Activated CD4-positive, alpha-beta T cell treated with anti-CD3 and anti-CD28 coated beads, Interleukin-10, Interleukin-2, amounts not matched to agents 100 ng/mL and 50 ng/mL, durations not matched to agents 16 hours and 8 hours (primary cell): ENCODE measurements at regions not wholly inside any gene's neighbourhood (a gene's known extent, or its start where the extent isn't known, plus 50 kb on each side); places are given as distances from the start of the nearest gene placed in this dataset.

ENCODE experiments used
- DNase-seq: peaks from one replicate; pipeline ENCODE4 v3.0.0-alpha.2; 2020

- no peak for DNase-seq
Observed at GRCh38 chr2:6359964-6360363, 505.7 kb downstream of the CMPK2 start.

DNA sequence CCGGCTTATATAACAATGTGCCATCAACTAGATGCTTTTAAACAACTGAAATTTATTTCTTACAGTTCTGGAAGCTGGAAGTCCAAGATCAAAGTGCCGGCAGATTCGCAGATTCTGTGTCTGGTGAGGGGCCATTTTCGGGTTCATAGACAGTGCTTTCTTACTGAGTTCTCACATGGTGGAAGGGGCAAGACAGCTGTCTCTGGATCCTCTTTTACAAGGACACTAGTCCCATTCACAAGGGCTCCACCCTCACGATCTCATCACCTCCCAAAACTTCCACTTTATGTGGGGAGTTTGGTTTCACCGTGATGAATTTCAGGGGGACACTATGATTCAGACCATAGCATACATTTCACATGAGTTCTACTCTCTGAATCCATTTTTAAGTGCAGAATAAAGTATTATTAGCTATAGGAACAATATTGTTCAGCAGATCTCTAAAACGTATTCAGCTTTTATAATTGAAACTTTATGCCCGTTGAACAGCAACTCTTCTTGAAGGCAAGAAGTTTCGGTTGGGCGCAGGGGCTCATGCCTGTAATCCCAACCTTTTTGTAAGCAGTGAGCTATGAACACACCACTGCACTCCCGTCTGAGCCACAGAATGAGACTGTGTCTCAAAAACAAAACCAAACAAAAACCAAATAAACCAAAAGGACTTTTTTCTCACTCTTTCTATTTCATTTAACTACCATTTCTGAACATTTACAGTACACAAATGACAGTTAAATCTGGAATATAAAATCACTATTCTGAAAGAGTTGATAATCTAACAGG lies 502.8 kb downstream of the CMPK2 start:
- no peak for DNase-seq

GRCh38 chr2:6368281-6368680 lies 497.4 kb downstream of the CMPK2 start:
- no peak for DNase-seq

DNA sequence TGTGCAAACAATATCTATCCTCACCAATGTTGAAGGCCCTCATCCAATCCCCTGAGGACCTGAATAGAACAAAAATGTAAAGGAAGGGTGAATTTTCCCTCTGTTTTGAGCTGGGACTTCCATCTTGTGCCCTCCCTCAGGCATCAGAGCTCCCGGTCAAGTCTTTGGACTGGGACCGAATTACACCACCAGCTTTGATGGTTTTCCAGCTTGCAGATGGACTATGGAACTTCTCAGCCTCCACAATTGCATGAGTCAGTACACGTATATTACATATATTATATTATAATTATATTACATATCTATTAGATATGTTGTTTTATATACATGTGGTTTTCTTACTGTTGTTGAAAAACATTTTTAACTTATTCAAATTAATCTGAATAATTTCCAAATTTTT lies 496.4 kb downstream of the CMPK2 start:
- DNase-seq = no peak

DNA sequence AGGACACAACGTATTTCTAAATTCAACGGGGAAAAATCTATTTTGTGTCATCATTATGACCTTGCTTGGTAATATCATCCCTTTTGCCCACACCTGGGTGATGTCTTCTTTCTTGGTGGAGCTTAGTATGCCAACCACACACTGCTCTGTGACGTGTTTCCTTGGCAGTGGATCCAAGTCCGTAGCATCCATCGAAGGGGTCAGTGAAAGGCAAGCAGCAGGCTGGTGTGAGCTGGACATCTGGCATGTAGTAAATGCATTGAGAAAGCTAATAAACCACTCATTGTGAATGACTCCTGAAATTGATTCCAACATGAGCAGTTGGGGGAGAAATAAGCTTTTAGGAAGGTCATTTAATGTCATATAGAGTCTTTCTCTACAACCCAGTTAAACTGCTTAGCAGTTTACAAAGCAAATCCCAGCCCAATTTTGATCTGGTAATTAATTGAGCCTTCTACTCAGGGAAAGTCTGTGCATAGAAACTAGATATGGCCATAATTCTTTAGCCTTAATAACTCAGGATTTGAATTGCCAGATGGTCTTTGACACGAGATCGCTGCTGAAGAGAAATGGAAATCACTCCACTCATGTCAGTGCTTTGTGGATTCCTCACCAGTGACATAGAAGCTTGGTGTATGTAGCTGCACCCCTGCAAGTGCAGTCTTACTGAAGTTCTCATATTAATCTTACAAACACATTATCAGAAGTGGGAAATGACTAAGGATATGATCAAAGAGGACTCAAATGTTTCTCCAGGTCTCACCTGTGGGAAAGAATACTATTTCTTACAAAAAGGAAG lies 494.8 kb downstream of the CMPK2 start:
- no peak for DNase-seq

DNA sequence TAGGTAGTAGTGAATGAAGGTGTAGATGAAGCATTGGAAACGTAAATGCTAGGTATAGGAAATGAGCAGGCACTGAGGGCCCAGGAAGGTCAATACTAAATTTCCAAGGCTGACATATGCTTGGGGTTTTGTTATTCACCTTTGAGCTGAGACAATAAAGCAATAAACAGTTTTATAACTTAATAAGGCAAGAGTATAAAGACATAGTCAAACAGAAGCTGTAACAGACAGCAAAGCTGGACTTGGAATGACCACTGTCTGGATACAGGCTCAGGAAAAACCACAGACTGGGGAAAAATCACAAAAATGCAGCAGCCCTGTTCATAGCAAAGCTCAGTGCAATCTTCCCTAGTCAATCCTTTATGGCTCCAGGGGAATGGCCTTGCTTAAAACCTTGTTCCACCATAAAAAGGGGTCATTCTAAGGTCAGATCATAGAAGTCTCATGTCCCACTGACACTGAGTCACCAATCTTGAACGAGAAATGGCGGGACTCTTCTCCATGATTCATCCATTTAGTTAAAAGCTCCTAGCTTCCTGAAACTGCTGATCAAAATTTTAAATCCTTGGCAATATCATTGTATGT lies 493.3 kb downstream of the CMPK2 start:
- DNase-seq = no peak

GRCh38 chr2:6381326-6381725 lies 484.4 kb downstream of the CMPK2 start:
- no peak for DNase-seq

- DNase-seq = no peak
Observed at GRCh38 chr2:6384341-6384740, 481.4 kb downstream of the CMPK2 start.

DNA sequence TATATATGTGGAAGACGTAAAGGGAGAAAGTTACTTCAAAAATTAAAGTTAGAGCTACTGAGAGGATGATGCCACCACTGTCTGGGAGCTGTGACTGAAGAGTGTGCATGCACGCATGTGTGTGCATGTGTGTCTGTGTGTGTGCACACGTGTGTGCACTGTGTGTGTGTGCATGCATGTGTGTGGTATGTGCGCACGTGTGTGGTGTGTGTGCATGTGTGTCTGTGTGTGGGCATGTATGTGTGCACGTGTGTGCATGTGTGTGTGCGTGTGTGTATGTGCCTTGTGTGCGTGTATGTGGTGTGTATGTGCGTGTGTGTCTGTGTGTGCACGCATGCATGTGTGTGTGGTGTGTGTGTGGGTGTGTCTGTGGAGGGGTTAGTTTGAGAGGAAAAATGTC lies 473.4 kb downstream of the CMPK2 start:
- no peak for DNase-seq

DNA sequence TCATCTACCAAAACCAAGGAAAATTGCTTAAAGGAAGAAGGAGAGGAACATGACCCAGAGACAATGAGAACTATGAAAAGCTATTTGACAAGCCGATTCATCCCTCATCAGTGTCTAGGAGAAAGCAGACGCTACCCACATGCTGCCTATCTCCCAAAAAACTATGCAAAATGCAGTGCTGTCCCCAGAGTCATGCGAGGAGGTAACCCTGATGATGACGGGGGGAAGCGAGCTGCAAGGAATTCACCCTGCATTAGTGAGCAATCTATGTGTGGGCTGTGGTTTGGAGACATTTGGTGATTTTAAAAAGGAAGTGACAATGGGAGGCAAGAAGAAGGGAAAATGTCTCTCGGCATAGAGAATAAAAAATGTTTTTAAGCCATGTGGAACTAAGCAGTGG lies 472.7 kb downstream of the CMPK2 start:
- no peak for DNase-seq

- DNase-seq = no peak
Observed at GRCh38 chr2:6393819-6394218, 471.9 kb downstream of the CMPK2 start.

GRCh38 chr2:6394276-6394675 lies 471.4 kb downstream of the CMPK2 start:
- DNase-seq = no peak

GRCh38 chr2:6398421-6398820 lies 467.3 kb downstream of the CMPK2 start:
- no peak for DNase-seq

- DNase-seq = no peak
Observed at GRCh38 chr2:6401301-6401700, 464.4 kb downstream of the CMPK2 start.

DNA sequence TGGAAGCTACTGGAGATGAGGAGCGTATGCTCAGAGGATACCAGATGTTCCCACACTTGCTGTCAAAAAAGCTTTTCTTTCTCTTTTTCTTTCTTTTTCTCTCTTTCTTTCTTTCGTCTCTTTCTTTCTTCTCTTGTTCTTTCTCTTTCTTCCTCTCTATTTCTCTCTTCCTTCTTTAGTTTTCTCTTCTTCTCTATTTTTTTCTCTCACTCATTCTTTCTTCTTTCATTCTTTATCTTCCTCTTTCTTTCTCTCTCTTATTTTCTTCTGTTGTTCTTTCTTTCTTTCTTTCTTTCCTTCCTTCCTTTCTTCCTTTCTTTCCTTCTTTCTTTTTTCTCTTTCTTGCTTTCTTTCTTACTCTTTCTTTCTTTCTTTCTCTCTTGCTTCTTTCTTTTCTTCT lies 457.6 kb downstream of the CMPK2 start:
- no peak for DNase-seq

DNA sequence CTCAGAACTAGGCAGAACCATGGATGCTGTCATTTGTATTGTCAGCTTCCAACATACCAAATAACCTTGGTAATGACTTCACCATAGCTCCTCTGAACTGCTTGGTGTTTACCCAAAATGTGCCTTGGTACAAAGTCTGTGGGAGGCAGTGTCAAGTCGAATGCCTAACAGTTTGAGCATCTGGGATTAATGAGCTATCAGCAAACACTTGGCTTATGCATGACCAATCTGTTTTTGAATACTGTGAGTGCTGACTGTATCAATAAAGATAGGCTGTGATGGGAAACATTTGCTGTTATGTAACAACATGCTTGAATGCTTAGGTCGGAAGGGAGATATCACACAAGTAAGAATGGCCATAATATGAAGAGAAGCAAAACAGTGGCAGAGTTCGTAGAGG lies 455.4 kb downstream of the CMPK2 start:
- DNase-seq = no peak

DNA sequence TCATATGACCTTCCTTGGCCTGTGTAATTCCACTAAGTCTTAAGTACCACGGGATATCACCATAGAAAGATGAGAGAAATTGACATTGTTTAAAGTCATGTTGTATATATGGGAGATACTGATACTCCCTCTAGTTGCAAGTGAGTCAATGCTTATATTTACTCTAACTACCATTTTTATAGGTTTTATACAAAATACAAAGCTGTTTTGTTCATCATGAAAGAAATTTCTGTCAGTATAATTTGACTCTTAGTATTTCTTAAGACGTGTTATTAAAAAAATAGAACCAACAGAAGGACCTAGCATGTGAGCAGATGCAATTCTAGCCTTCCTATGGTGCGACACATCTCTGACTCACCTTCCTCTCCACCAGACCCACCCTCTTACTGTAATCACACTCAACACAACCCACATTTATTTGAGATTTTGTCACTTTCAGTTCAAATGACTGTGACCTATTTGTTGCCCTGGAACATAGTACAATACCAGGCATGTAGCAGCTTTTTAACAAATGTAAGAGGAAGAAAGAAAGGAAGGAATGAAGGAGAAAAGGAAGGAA lies 453.1 kb downstream of the CMPK2 start:
- no peak for DNase-seq

DNA sequence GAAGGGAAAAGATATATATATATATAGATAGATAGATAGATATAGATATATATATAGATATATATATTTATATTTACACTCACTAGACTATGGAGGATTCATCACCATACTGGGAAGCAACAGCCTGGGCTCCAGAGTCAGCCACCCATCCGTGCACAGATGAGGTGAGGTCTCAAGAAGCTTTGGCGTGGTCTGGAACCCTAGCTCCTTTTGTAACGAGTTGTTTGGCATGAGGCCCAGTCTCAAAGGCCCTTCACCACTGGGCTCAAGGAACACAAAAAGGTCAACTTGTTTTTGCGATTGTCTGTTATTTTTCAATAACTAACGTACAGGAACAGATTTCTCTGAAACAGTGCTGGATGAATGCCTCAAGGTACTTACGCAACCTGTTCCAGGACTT lies 448.7 kb downstream of the CMPK2 start:
- DNase-seq = no peak

GRCh38 chr2:6418291-6418690 lies 447.4 kb downstream of the CMPK2 start:
- DNase-seq = no peak

DNA sequence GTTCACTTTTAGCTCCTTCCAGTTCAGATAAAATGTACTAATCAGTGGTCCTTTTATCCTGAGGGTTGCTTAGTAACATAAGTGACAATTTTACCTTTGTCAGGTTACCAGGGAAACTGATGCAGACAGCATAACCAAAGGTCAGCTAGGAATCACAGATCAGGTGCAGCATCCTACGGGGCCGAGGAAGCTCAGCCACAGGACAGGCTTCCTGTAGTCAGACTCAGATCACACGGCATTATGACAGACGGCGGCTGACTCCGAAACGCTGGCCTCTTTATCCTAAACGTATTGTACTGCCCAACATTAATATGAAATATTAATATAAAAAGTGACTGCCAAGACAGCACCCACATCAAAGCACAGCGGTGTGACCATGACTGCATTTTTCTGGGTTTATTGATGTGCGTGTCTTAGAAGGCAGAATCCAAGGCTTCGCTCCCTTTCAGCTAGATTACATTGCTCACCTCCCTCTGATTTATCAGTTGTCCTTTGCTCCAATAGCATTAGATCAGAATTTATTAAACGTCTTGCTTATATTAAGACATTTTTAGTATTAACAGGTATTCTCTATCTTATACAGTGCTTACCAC lies 444.5 kb downstream of the CMPK2 start:
- no peak for DNase-seq

- DNase-seq = no peak
Observed at GRCh38 chr2:6421888-6422287, 443.8 kb downstream of the CMPK2 start.

DNA sequence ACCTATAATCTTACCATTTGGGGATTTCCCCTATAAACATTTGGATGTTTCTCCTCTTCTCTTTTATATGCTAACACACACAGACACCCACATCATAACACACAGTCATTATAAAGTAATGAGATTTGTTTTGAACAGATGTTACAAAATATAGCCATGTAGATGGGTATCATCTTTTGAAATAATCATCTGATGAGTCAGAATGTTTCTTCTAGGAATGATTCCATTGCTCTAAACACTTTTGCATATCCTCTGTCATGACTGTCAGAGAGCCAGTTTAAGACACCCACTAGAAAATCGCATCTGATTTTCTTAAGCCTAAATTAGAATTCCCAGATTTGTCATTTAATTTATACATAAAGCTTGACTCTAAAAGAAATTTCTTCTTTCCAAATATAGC lies 442.6 kb downstream of the CMPK2 start:
- DNase-seq = peak; percentile 1

GRCh38 chr2:6423944-6424343 lies 441.8 kb downstream of the CMPK2 start:
- no peak for DNase-seq
